ENCODE measurements at regions not wholly inside any gene's neighbourhood (a gene's known extent, or its start where the extent isn't known, plus 50 kb on each side); places are given as distances from the start of the nearest gene placed in this dataset.
"Not testable (repeated sequence)": the region's sequence is repeated elsewhere in the genome, so short reads cannot be mapped to it uniquely, and the experiment has no call there.

DNA sequence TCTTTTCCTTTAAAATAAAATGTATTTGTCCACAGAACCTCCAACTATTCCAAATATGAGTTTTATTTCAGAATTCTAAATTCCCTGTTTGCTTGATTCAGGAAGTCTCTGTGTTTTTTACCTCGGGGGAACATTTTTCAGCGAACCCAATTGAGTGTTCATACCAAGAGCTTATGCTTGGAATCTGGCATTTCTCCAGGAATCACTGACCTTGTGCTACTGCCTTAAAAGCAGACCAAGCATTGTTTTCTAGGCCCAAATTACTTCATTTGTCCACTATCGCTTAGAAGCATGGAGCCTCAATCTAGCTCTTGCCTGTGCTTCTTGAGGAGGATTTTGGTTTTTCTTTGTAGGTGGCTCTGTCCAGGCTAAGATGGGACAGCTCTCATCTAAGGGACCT lies 59.4 kb downstream of the EBLN1 start:
- FAIRE-seq (no peak), DNase-seq (ENCODE audit: insufficient read length, low spot score) (no peak)

DNA sequence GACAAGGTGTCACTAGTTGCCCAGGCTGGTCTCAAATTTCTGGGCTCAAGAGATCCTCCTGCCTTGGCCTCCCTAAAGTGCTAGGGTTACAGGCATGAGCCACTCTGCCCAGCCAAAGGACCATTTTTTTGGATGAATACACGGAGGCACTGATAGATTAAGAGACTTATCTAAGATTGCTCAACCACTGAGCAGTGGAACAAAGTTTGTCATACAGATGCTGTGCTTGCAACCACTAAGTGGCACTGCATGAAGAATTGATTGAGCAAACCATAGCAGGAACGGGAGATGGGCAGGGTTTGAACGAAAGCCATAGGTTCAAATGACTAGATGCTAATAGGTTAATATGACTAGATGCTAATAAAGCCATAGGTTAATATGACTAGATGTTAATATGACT lies 61.1 kb downstream of the EBLN1 start:
- no peak for DNase-seq (ENCODE audit: insufficient read length, low spot score)
- no peak for FAIRE-seq

DNA sequence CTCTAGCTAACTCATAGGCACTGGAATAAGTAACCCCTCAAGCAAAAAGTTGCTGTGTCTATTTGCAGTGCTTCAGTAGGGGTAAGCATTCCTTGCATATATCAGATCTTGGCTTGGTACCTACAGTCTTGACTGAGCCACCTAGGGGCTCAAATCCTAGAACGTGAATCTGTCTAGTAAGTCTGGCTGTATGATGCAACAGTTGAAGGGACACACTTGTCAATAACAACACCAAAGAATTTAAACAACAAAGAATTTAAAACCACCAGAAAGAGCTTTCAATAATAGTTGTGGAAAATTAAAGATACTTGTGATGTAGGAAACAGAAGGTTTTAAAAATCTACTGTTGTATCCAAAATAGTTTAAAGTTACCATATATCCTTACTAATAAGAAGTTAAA lies 65.4 kb downstream of the EBLN1 start:
- no peak for FAIRE-seq

DNA sequence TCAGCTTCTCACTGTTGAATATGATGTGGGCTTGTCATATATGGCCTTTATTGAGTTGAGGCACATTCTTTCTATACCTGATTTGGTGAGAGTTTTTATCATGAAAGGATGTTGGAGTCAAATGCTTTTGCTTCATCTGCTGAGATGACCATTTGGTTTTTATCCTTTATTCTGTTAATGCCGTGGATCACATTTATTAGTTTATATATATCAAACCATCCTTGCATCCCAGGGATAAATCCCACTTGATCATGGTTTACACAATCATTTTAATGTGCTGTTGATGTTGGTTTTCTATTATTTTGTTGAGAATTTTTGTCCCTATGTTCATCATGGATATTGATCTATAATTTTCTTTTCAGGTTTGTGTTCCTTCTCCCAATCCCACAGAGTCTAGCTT lies 67.0 kb downstream of the EBLN1 start:
- FAIRE-seq (no peak), DNase-seq (ENCODE audit: insufficient read length, low spot score) (no peak)

More for the DNA sequence above, 65.4 kb downstream of the EBLN1 start:
- no peak for DNase-seq (ENCODE audit: insufficient read length, low spot score)

DNA sequence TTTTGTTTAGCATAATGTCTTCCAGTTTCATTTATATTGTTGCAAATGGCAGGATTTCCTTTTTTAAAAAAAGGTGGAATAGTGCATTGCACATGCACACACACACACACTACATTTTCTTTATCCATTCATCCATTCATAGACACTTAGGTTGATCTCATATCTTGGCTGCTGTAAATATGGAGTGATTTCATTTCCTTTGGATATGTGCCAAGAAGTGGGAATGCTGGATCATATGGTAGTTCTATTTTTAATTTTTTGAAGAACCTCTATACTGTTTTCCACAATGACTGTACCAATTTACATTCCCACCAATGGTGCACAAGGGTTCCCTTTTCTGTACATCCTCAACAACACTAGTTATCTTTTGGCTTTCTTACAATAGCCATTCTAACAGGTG lies 68.9 kb downstream of the EBLN1 start:
- no peak for DNase-seq (ENCODE audit: insufficient read length, low spot score)
- no peak for FAIRE-seq

DNA sequence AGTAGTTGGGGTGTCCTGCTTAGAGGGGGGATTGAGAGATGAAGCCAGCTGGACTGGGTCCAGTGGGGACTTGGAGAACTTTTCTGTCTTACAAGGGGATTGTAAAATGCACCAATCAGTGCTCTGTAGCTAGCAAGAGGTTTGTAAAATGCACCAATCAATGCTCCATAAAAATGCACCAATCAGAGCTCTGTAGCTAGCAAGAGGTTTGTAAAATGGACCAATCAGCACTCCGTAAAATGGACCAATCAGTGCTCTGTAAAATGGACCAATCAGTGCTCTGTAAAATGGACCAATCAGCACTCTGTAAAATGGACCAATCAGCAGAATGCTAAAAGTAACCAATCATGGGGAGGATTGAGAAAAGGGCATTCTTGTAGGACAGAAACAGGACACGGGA lies 71.9 kb downstream of the EBLN1 start:
- DNase-seq (ENCODE audit: insufficient read length, low spot score); FAIRE-seq: not testable (repeated sequence)

DNA sequence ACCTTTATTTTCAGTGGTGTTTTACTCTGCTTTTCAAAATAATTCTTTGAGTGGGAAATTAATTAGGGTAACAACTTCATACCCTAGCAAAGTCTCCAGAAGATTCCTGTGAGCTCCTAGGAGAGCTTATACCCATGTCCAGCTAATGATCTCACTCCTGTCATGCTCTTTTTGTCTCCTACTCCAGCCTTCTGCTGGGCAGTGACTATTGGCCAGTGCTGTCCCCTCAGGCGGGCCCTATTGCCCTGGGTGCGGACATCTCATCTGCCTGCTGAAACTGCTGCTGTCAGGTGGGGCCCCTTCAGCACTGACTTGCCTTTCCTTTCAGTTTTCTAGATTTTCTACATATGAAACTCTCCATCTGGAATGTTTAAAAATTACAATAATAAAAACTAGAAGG lies 80.3 kb downstream of the EBLN1 start:
- FAIRE-seq (no peak), DNase-seq (ENCODE audit: insufficient read length, low spot score) (no peak)

DNA sequence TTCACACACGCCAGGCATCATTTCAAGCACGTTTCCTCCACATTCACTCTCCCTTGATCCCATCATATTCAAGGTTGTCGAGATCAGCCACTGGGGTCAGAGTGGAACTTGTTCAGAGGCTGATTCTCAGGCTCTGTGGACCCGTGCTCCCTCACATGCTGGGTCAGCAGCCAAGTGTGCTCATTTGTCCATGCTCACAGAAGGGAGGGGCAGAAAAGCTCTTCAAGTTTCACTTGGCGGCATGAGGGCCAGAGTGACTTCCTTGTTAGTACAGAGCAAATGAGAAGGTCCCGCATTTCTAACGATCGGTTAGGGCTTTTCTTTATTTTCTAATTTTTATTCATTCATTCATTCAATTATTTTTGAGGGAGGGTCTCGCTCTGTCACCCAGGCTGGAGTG lies 82.2 kb downstream of the EBLN1 start:
- DNase-seq (ENCODE audit: insufficient read length, low spot score) (no peak), FAIRE-seq (no peak)

DNA sequence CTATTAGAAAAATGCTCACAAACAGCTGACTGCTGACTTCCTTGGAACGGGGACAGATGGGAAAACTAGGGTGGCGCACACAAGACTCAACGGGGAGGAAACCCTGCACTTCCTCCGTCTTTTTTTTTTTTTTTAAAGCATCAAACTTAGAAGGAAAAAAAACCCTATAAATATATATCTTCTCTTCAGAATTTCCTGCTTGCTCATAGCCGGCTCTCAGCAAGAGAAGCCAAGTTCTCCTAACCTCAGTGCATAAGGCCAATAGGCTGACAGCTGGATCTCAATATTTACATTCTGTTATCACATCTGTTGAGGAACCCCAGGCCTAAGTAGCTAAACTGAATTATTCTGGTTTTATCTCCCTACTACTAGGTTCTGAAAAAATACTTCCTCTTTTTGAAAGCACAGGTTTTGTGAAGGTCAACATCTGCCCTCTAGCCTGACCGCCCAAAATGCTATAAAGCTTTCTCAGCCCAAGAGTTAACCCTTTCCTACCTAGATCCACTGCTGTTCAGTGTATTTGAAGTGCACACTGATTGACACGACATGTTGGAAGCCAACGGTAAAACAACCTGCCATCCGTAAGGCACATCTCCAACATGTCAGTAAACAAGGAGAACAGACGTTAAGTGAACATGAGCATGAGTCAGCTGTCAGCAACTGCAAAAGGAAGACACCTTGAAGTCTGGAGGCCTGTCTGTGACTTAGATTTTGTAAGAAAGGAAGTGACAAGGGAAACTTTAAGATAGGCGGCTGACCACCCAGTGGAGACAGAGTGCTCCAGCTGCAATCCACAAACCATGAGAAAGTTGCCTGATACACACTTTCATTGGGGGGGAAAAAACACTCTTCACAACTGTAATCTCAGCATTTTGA lies 83.8 kb downstream of the EBLN1 start:
- DNase-seq (ENCODE audit: insufficient read length, low spot score) (peak; percentile 5), FAIRE-seq (no peak)

DNA sequence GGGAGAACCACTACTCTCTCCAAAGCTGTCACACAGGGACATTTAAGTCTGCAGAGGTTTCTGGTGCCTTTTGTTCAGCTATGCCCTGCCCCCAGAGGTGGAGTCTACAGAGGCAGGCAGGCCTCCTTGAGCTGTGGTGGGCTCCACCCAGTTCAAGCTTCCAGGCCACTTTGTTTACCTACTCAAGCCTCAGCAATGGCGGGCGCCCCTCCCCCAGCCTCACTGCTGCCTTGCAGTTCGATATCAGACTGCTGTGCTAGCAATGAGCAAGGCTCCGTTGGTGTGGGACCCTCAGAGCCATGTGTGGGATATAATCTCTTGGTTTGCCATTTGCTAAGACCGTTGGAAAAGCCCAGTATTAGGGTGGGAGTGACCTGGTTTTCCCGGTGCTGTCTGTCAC lies 87.0 kb downstream of the EBLN1 start:
- not testable (repeated sequence) for FAIRE-seq; DNase-seq (ENCODE audit: insufficient read length, low spot score)

DNA sequence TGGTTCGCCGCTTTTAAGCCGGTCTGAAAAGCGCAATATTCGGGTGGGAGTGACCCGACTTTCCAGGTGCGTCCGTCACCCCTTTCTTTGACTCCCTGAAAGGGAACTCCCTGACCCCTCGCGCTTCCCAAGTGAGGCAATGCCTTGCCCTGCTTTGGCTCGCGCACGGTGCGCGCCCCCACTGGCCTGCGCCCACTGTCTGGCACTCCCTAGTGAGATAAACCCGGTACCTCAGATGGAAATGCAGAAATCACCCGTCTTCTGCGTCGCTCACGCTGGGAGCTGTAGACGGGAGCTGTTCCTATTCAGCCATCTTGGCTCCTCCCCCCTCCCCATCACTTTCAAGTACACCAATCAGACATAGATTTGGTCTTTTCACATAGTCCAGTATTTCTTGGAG lies 88.2 kb downstream of the EBLN1 start:
- FAIRE-seq; DNase-seq (ENCODE audit: insufficient read length, low spot score): not testable (repeated sequence)

DNA sequence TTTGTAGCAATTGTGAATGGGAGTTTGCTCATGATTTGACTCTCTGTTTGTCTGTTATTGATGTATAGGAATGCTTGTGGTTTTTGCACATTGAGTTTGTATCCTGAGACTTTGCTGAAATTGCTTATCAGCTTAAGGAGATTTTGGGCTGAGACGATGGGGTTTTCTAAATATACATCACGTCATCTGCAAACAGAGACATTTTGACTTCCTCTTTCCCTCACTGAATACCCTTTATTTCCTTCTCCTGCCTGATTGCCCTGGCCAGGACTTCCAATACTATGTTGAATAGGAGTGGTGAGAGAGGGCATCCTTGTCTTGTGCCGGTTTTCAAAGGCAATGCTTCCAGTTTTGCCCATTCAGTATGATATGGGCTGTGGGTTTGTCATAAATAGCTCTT lies 96.6 kb downstream of the EBLN1 start:
- DNase-seq (ENCODE audit: insufficient read length, low spot score); FAIRE-seq: not testable (repeated sequence)

DNA sequence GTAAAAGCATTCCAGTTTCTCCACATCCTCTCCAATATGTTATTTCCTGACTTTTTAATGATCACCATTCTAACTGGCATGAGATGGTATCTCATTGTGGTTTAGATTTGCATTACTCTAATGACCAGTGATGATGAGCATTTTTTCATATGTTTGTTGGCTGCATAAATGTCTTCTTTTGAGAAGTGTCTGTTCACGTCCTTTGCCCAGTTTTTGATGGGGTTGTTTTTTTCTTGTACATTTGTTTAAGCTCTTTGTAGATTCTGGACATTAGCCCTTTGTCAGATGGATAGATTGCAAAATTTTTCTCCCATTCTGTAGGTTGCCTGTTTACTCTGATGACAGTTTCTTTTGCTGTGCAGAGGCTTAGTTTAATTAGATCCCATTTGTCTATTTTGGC lies 97.7 kb downstream of the EBLN1 start:
- not testable (repeated sequence) for DNase-seq (ENCODE audit: insufficient read length, low spot score); FAIRE-seq

DNA sequence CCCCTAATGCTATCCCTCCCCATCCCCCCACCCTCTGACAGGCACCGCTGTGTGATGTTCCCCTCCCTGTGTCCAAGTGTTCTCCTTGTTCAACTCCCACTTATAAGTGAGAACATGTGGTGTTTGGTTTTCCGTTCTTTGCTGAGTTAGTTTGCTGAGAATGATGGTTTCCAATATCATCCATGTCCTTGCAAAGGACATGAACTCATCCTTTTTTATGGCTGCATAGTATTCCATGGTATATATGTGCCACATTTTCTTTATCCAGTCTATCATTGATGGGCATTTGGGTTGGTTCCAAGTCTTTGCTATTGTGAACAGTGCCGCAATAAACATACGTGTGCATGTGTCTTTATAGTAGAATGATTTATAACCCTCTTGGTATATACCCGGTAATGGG lies 98.2 kb downstream of the EBLN1 start:
- DNase-seq (ENCODE audit: insufficient read length, low spot score); FAIRE-seq: not testable (repeated sequence)

DNA sequence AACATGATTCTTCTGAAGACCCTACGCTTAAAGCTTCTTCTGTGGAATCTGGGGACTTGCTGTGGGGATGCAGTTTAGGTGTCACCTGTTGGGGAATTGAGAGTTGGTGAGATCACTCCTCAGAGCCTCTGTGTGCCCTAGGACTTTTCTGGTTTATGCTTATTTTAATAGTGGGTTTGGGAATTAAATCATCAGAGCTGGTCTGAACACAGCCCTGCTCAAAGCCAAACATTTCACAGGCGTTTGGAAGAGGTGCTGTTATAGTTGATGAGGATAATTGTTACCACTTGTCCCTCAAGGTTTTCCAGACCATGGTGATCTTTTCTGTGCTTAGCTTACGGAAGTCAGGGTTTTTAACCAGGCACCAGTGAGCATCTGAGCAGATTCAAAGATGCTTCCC lies 106.1 kb downstream of the EBLN1 start:
- FAIRE-seq (no peak), DNase-seq (ENCODE audit: insufficient read length, low spot score) (no peak)

DNA sequence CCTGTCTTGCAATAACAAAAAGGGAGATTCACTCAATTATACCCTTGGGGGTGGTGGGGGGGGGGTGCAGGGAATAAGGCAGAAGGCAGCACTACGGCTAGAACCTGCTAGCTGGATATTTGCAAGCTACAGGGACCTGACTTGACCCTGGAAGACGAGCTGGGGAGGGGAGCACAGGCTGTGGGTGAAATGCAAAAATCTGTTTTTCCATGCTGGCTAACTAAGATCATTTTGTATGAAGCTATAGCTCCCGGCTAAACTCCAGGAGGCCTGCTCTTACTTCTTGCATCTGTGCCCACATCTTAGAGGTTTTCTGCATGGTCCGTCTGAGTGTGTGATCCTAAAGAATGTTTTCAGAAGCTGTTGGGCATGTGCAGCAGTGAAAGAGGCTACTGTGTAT lies 106.6 kb downstream of the EBLN1 start:
- DNase-seq (ENCODE audit: insufficient read length, low spot score) = no peak
- FAIRE-seq = no peak

DNA sequence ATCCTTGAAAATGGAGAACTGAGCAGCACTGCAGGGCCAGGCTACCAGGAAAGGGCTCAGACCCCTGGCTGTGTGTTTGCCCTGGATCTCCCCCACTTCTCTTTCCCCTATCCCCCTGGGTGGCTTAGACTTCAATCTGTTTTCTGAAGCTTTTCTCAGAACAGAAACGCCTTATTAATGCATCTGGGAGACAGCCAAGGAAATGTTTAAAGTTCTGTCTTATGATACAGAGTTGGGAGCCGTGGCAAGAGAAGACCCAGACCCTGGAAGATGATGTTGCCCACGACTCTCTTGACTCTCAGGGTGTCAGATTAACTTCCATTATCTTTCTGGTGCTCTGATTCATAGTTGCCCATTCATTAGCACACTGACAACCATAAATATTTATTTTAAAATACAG lies 107.1 kb downstream of the EBLN1 start:
- no peak for FAIRE-seq
- no peak for DNase-seq (ENCODE audit: insufficient read length, low spot score)

DNA sequence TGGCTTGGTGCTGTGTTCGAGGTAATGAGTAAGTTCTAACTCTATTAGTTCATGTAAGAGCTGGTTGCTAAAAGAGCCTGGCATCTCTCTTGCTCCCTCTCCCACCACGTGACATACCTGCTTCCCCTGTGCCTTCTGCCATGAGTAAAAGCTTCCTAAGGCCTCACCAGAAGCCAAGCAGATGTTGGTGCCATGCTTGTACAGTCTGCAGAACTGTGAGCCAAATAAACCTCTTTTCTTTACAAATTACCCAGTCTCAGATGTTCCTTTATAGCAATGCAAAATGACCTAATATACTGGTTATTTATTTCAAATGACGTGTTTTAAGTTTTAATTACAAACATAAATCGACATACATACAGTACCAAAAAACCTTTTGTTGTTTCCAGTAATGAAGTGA lies 101.7 kb upstream of the DNAJC1 start:
- FAIRE-seq (no peak), DNase-seq (ENCODE audit: insufficient read length, low spot score) (no peak)

DNA sequence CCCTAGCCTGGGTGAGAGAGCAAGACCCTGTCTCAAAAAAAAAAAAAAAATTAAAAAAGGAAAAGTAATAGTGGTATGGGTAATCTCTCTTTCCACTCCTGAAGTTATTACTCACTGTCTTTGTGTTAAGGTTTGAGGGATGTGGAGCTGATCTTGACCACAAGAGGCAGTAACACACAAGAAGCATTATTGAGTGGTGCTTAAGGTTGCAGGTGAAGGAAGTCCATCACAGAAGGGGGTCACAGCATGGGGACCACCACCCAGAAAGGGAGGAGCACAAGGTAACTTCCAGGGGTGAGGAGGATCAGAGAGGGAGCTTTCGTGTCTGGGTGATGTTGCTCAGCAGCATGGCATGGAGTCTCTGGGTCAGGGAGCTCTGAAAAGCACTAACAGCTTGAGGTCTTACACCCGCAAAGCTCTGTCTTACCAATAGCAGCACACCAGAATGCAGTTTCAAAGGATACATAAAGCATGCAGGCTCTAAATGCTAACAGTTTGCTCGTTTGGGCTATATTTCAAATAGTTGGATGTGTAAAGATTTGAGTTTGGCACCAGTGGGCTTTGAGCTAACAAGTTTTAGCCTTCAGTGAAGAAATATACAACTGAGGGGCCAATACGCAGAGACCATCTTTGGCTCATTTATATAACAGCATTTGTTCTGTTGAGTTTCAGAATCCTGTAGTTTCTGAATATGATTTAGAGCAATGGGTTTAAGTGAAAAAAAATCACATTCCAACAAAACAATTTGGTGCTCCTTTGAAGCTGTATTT lies 100.4 kb upstream of the DNAJC1 start:
- DNase-seq (ENCODE audit: insufficient read length, low spot score) (peak; percentile 4), FAIRE-seq (peak; percentile 42)

DNA sequence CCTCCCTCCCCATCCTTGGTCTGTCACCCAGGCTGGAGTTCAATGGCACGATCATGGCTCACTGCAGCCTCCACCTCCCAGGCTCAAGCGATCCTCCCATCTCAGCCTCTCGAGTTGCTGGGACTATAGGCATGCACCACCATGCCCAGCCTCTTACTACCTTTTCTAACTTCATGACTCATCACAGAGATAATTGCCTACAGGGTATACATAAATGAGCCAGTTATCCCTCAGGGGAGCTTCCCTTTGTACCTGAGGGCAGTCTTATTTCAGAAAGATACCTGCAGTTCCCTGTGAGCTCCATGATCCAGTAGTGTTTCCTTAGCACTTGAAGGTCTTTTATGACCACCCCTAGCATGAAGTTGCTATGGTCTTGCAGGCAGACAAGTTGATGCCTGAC lies 94.2 kb upstream of the DNAJC1 start:
- DNase-seq (ENCODE audit: insufficient read length, low spot score) = no peak
- FAIRE-seq = no peak

DNA sequence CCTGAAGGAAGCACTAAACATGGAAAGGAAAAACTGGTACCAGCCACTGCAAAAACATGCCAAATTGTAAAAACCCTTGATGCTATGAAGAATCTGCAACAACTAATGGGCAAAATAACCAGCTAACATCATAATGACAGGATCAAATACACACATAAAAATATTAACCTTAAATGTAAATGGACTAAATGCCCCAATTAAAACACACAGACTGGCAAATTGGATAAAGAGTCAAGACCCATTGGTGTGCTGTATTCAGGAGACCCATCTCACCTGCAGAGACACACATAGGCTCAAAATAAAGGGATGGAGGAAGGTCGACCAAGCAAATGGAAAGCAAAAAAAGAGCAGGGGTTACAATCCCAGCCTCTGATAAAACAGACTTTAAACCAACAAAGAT lies 87.7 kb upstream of the DNAJC1 start:
- not testable (repeated sequence) for FAIRE-seq; DNase-seq (ENCODE audit: insufficient read length, low spot score)

DNA sequence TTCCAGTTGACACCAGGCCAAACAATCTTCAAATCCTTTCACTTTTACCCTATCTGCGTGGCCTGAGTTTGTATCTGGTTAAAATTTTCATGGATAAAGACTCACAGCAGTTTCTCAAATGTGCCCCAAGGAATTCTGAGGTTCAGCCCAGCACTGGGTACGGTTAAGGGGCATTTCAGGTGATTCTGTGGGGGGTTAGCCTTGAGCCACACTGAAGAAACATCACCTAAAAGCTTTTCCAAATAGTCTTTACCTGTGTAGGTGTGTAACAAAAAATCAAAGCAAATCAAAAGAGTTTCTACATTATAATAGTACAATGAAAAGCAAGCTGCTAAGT lies 83.8 kb upstream of the DNAJC1 start:
- DNase-seq (ENCODE audit: insufficient read length, low spot score) = no peak

More for the DNA sequence above, 83.8 kb upstream of the DNAJC1 start:
- no peak for FAIRE-seq
